ENCODE measurements at regions not wholly inside any gene's neighbourhood (a gene's known extent, or its start where the extent isn't known, plus 50 kb on each side); places are given as distances from the start of the nearest gene placed in this dataset.

DNA sequence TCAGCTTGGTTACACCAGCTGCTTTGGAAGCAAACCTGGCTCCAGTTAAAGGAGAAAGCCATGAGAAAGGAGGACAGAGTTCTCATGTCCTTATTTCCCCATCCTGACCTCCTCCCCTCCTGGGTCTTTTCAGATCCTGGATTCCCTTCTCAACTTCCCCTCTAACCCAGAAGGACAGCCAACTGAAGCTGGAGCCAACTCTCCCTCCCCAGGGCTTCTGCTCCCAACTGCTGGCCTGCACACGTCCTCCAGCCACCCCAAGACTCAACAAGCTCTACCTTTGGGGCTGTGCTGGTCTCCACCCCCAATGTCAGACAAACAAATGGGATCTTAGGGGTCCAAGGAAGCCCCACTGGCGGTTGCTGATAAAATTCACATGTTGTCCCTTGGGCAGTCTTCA lies 651.1 kb upstream of the TBX3 start:
- ATAC-seq (replicated peaks in 1 of 4) (no peak), DNase-seq (no peak)
- ChIA-PET CTCF (no interaction called here), POLR2A (no interaction called here)
- Mint-ChIP-seq H3K36me3 (no peaks in the 10 kb centered on the region), H3K27ac (no peak overlapping the region), H3K4me3 (no peak overlapping the region), H3K9me3 (peaks cover 0 to 9% (median 2%) of the 10 kb centered on the region in 3 donors), H3K27me3 (peaks cover 4% of the 10 kb centered on the region in 2 donors), H3K4me1 (no peaks in the 10 kb centered on the region)
- no peak overlapping the region for H3K27ac ChIP-seq (ENCODE audit: low read length)
- no peak overlapping the region for H3K4me3 ChIP-seq (ENCODE audit: control insufficient read depth in 1 of 2, extremely low read depth in 1 of 2, low read length in 1 of 2)
- H3K27me3 ChIP-seq (replicated peaks in 1 of 2; ENCODE audit: control insufficient read depth in 2 of 2, extremely low read depth in 1 of 2, insufficient read depth in 2 of 2, low read length in 1 of 2): no peaks in the 10 kb centered on the region
- H3K4me1 ChIP-seq (ENCODE audit: control insufficient read depth in 1 of 2, extremely low read depth in 1 of 2, insufficient read depth in 2 of 2, low read length in 2 of 2): no peaks in the 10 kb centered on the region
- H3K36me3 ChIP-seq (ENCODE audit: control insufficient read depth in 2 of 2, extremely low read depth in 1 of 2, insufficient read depth in 1 of 2, low read length in 1 of 2): no peaks in the 10 kb centered on the region
- WGBS (ENCODE audit: insufficient coverage): 46% methylated on average over 2 of the region's 2 CpGs
- no peaks in the 10 kb centered on the region for H3K9me3 ChIP-seq

DNA sequence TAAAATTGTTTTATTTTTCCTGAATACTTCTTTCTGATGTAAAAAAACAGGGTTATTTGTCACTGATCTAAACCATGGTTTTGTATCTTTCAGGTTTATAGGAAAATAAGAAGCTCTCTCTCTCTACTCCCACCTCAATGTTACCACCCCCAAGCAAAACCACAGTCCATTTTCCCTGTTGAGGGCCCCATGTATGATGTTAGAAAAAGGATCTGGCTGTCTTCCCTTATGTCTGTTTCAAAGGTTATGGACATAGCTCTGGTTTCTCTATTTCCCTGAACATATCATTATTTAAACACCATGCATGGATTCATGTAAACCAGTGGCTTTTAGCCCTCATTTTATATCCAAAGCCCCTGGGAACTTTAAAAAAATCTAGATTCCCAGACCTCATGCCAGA lies 649.0 kb upstream of the TBX3 start:
- H3K27ac Mint-ChIP-seq: no peak overlapping the region
- no peak overlapping the region for H3K4me3 ChIP-seq (ENCODE audit: control insufficient read depth in 1 of 2, extremely low read depth in 1 of 2, low read length in 1 of 2)
- H3K4me1 ChIP-seq (ENCODE audit: control insufficient read depth in 1 of 2, extremely low read depth in 1 of 2, insufficient read depth in 2 of 2, low read length in 2 of 2): no peaks in the 10 kb centered on the region
- no peaks in the 10 kb centered on the region for H3K36me3 Mint-ChIP-seq
- ChIA-PET CTCF (no interaction called here), POLR2A (no interaction called here)
- H3K9me3 ChIP-seq: no peaks in the 10 kb centered on the region
- no peak for DNase-seq
- H3K4me1 Mint-ChIP-seq: no peaks in the 10 kb centered on the region
- no peak for ATAC-seq (replicated peaks in 1 of 4)
- H3K27me3 Mint-ChIP-seq: peaks cover 4% of the 10 kb centered on the region in 2 donors
- H3K27ac ChIP-seq (ENCODE audit: low read length): no peak overlapping the region
- no peaks in the 10 kb centered on the region for H3K27me3 ChIP-seq (replicated peaks in 1 of 2; ENCODE audit: control insufficient read depth in 2 of 2, extremely low read depth in 1 of 2, insufficient read depth in 2 of 2, low read length in 1 of 2)
- no peaks in the 10 kb centered on the region for H3K36me3 ChIP-seq (ENCODE audit: control insufficient read depth in 2 of 2, extremely low read depth in 1 of 2, insufficient read depth in 1 of 2, low read length in 1 of 2)
- H3K4me3 Mint-ChIP-seq: no peak overlapping the region
- H3K9me3 Mint-ChIP-seq: peaks cover 3 to 8% (median 6%) of the 10 kb centered on the region in 3 donors

- H3K27me3 ChIP-seq (replicated peaks in 1 of 2; ENCODE audit: control insufficient read depth in 2 of 2, extremely low read depth in 1 of 2, insufficient read depth in 2 of 2, low read length in 1 of 2): no peaks in the 10 kb centered on the region
- H3K27ac Mint-ChIP-seq: no peak overlapping the region
- ChIA-PET POLR2A (no interaction called here), CTCF (no interaction called here)
- H3K9me3 Mint-ChIP-seq: peaks cover 9 to 21% (median 12%) of the 10 kb centered on the region in 3 donors
- no peaks in the 10 kb centered on the region for H3K36me3 ChIP-seq (ENCODE audit: control insufficient read depth in 2 of 2, extremely low read depth in 1 of 2, insufficient read depth in 1 of 2, low read length in 1 of 2)
- no peaks in the 10 kb centered on the region for H3K4me1 Mint-ChIP-seq
- no peaks in the 10 kb centered on the region for H3K4me1 ChIP-seq (ENCODE audit: control insufficient read depth in 1 of 2, extremely low read depth in 1 of 2, insufficient read depth in 2 of 2, low read length in 2 of 2)
- no peak overlapping the region for H3K27ac ChIP-seq (ENCODE audit: low read length)
- H3K27me3 Mint-ChIP-seq: peaks cover 0 to 4% of the 10 kb centered on the region in 2 donors
- no peak overlapping the region for H3K4me3 Mint-ChIP-seq
- no peak overlapping the region for H3K4me3 ChIP-seq (ENCODE audit: control insufficient read depth in 1 of 2, extremely low read depth in 1 of 2, low read length in 1 of 2)
- WGBS (ENCODE audit: insufficient coverage): no CpG with 5 or more reads among the region's 3 CpGs
- ATAC-seq (replicated peaks in 1 of 4) (no peak), DNase-seq (no peak)
- H3K36me3 Mint-ChIP-seq: no peaks in the 10 kb centered on the region
- no peaks in the 10 kb centered on the region for H3K9me3 ChIP-seq
Observed at GRCh38 chr12:115325858-115326257, 641.9 kb upstream of the TBX3 start.

- H3K36me3 Mint-ChIP-seq: no peaks in the 10 kb centered on the region
- H3K27ac Mint-ChIP-seq: no peak overlapping the region
- peaks cover 9 to 23% (median 15%) of the 10 kb centered on the region in 3 donors for H3K9me3 Mint-ChIP-seq
- WGBS (ENCODE audit: insufficient coverage): no CpG with 5 or more reads among the region's 5 CpGs
- no peaks in the 10 kb centered on the region for H3K4me1 ChIP-seq (ENCODE audit: control insufficient read depth in 1 of 2, extremely low read depth in 1 of 2, insufficient read depth in 2 of 2, low read length in 2 of 2)
- no peak overlapping the region for H3K27ac ChIP-seq (ENCODE audit: low read length)
- peaks cover 0 to 4% of the 10 kb centered on the region in 2 donors for H3K27me3 Mint-ChIP-seq
- no peaks in the 10 kb centered on the region for H3K9me3 ChIP-seq
- no peak for ATAC-seq (replicated peaks in 1 of 4)
- POLR2A ChIA-PET: no interaction called here
- no peak overlapping the region for H3K4me3 Mint-ChIP-seq
- no peaks in the 10 kb centered on the region for H3K27me3 ChIP-seq (replicated peaks in 1 of 2; ENCODE audit: control insufficient read depth in 2 of 2, extremely low read depth in 1 of 2, insufficient read depth in 2 of 2, low read length in 1 of 2)
- CTCF ChIA-PET: no interaction called here
- no peaks in the 10 kb centered on the region for H3K4me1 Mint-ChIP-seq
- H3K36me3 ChIP-seq (ENCODE audit: control insufficient read depth in 2 of 2, extremely low read depth in 1 of 2, insufficient read depth in 1 of 2, low read length in 1 of 2): no peaks in the 10 kb centered on the region
- H3K4me3 ChIP-seq (ENCODE audit: control insufficient read depth in 1 of 2, extremely low read depth in 1 of 2, low read length in 1 of 2): no peak overlapping the region
- no peak for DNase-seq
Observed at GRCh38 chr12:115324949-115325593, 641.1 kb upstream of the TBX3 start.

- CTCF ChIA-PET: no interaction called here
- no peaks in the 10 kb centered on the region for H3K27me3 ChIP-seq (replicated peaks in 1 of 2; ENCODE audit: control insufficient read depth in 2 of 2, extremely low read depth in 1 of 2, insufficient read depth in 2 of 2, low read length in 1 of 2)
- POLR2A ChIA-PET: no interaction called here
- no peak overlapping the region for H3K4me3 ChIP-seq (ENCODE audit: control insufficient read depth in 1 of 2, extremely low read depth in 1 of 2, low read length in 1 of 2)
- H3K4me1 Mint-ChIP-seq: no peaks in the 10 kb centered on the region
- no peaks in the 10 kb centered on the region for H3K36me3 ChIP-seq (ENCODE audit: control insufficient read depth in 2 of 2, extremely low read depth in 1 of 2, insufficient read depth in 1 of 2, low read length in 1 of 2)
- DNase-seq: no peak
- WGBS (ENCODE audit: insufficient coverage): 48% methylated on average over 2 of the region's 3 CpGs
- no peak overlapping the region for H3K27ac Mint-ChIP-seq
- H3K27me3 Mint-ChIP-seq: peaks cover 0 to 4% of the 10 kb centered on the region in 2 donors
- ATAC-seq (replicated peaks in 1 of 4): no peak
- H3K9me3 ChIP-seq: no peaks in the 10 kb centered on the region
- no peaks in the 10 kb centered on the region for H3K36me3 Mint-ChIP-seq
- H3K9me3 Mint-ChIP-seq: peaks cover 6 to 22% (median 14%) of the 10 kb centered on the region in 3 donors
- no peaks in the 10 kb centered on the region for H3K4me1 ChIP-seq (ENCODE audit: control insufficient read depth in 1 of 2, extremely low read depth in 1 of 2, insufficient read depth in 2 of 2, low read length in 2 of 2)
- H3K4me3 Mint-ChIP-seq: no peak overlapping the region
- no peak overlapping the region for H3K27ac ChIP-seq (ENCODE audit: low read length)
Observed at GRCh38 chr12:115323223-115323905, 639.4 kb upstream of the TBX3 start.

DNA sequence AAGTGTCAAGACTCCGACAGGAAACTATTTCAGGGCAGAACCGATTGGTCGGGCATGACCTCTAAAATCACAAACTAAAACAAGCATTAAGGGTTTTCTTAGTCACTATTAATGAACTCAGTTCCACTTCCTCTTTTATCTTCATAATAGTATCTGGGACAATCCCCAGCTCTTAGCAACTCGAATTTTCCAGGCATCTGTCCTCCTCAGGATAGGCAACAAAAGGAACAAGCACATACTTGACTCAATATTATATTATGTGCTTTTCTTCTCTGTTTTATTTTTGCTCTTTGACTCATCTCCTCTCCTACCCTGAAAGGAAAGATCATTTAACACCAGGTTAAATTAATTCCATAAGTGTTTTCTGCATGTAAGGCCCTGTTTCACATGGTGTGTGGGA lies 638.3 kb upstream of the TBX3 start:
- Mint-ChIP-seq H3K4me3 (no peak overlapping the region), H3K27ac (no peak overlapping the region), H3K4me1 (no peaks in the 10 kb centered on the region), H3K9me3 (peaks cover 6 to 17% (median 14%) of the 10 kb centered on the region in 3 donors), H3K36me3 (no peaks in the 10 kb centered on the region), H3K27me3 (peaks cover 0 to 4% of the 10 kb centered on the region in 2 donors)
- no peak for DNase-seq
- ATAC-seq (replicated peaks in 1 of 4): no peak
- ChIA-PET CTCF (no interaction called here), POLR2A (no interaction called here)
- WGBS (ENCODE audit: insufficient coverage): 34% methylated on average over 3 of the region's 4 CpGs
- Histone ChIP-seq H3K4me1 (ENCODE audit: control insufficient read depth in 1 of 2, extremely low read depth in 1 of 2, insufficient read depth in 2 of 2, low read length in 2 of 2) (no peaks in the 10 kb centered on the region), H3K27me3 (replicated peaks in 1 of 2; ENCODE audit: control insufficient read depth in 2 of 2, extremely low read depth in 1 of 2, insufficient read depth in 2 of 2, low read length in 1 of 2) (no peaks in the 10 kb centered on the region), H3K36me3 (ENCODE audit: control insufficient read depth in 2 of 2, extremely low read depth in 1 of 2, insufficient read depth in 1 of 2, low read length in 1 of 2) (no peaks in the 10 kb centered on the region), H3K4me3 (ENCODE audit: control insufficient read depth in 1 of 2, extremely low read depth in 1 of 2, low read length in 1 of 2) (no peak overlapping the region), H3K27ac (ENCODE audit: low read length) (no peak overlapping the region), H3K9me3 (no peaks in the 10 kb centered on the region)
